Ovary (tissue), 7 donors: ENCODE measurements at regions not wholly inside any gene's neighbourhood (a gene's known extent, or its start where the extent isn't known, plus 50 kb on each side); places are given as distances from the start of the nearest gene placed in this dataset.

Experiments
- DNase-seq, 5 donors: peaks; one replicate each; pipeline ENCODE4 v3.0.0-alpha.2; 2019 to 2020
- H3K27ac ChIP-seq, 2 donors: fragments of 200-600 bp; one replicate each; pipeline versions ENCODE4 v1.5.1 to v1.8.0; 2019 to 2022
- H3K27me3 ChIP-seq: fragments of 200-600 bp; one replicate; pipeline ENCODE4 v1.8.0; 2022
- H3K36me3 ChIP-seq: fragments of 200-600 bp; sonication (generic); one replicate; pipeline ENCODE4 v1.5.1; 2019
- H3K4me1 ChIP-seq: one replicate; pipeline ENCODE4 v1.8.1; 2013; ENCODE audit warnings: mild to moderate bottlenecking, moderate library complexity; ENCODE audit not compliant: insufficient read depth
- H3K4me3 ChIP-seq: fragments of 200-600 bp; sonication (generic); one replicate; pipeline ENCODE4 v1.5.1; 2017
- H3K9me3 ChIP-seq, 2 donors: fragments of 200-600 bp in 1 of 2; sonication (generic) in 1 of 2; one replicate each; pipeline versions ENCODE4 v1.5.1 to v1.8.1; 2013 to 2019; ENCODE audit warnings: mild to moderate bottlenecking in 1 of 2, moderate library complexity in 1 of 2
- CTCF ChIP-seq, 3 donors: fragments of 450-650 bp in 2 of 3; fragments of 200-600 bp in 1 of 3; IDR thresholded peaks; one replicate each; pipeline versions ENCODE4 v1.5.1 to v1.8.0; 2016 to 2022; ENCODE audit warnings: antibody characterized with exemption in 3 of 3, mild to moderate bottlenecking in 1 of 3
- EP300 ChIP-seq: sonication (generic); formaldehyde crosslinking; IDR thresholded peaks from one replicate; pipeline ENCODE4 v1.6.1; 2017; ENCODE audit warnings: antibody characterized with exemption
- POLR2A ChIP-seq: fragments of 450-650 bp; IDR thresholded peaks from one replicate; pipeline ENCODE4 v1.6.1; 2017; ENCODE audit warnings: antibody characterized with exemption, mild to moderate bottlenecking, moderate library complexity
- WGBS, 3 donors: extraction: QIAGEN DNeasy Blood & Tissue Kit in 1 of 3; methylation state at CpG; one replicate each; pipeline versions ENCODE4 v1.1.5 to v1.1.7; 2013 to 2017; 5-methylcytosine and 5-hydroxymethylcytosine counted together
- intact Hi-C, 4 donors: fragments of 100-400 bp; cut with DNase I; formaldehyde crosslinking; loops; one replicate each; pipeline versions ENCODE4 v1.11.0 to v1.15.1; 2022 to 2023
- donor health status: DM: no; HTN: no; CAD: no; lungs with moderate emphysema.
- donor health status: DM: no; HTN: no; CAD: no.
- donor health status: Bipolar disorder and iron deficiency.
- donor health status: DM: no; HTN: no; CAD: no.
- donor health status: DM: yes; HTN: yes; CAD: no.

- Histone ChIP-seq H3K4me1 (peaks cover 19% of the 10 kb centered on the region), H3K36me3 (no peaks in the 10 kb centered on the region), H3K27ac (no peak overlapping the region), H3K9me3 (no peaks in the 10 kb centered on the region), H3K4me3 (no peak overlapping the region), H3K27me3 (no peaks in the 10 kb centered on the region)
- DNase-seq: no peak
- WGBS, 3 donors: 83 to 88% (median 86%) methylated on average over 12 of the region's 12 CpGs
- no peak for TF ChIP-seq CTCF (IDR thresholded peaks at IDR 0.05)
- TF ChIP-seq POLR2A: no peak
- TF ChIP-seq EP300: no peak
- intact Hi-C loops: no loop called here
These were observed 157.2 kb downstream of the DDX1 start for GRCh38 chr2:15748736-15749323.

GRCh38 chr2:15749460-15750432, 158.1 kb downstream of the DDX1 start:
- H3K36me3 ChIP-seq: no peaks in the 10 kb centered on the region
- H3K4me3 ChIP-seq: no peak overlapping the region
- no peak overlapping the region for H3K27ac ChIP-seq
- TF ChIP-seq POLR2A (no peak), CTCF (IDR thresholded peaks at IDR 0.05) (no peak), EP300 (no peak)
- H3K4me1 ChIP-seq: peaks cover 19% of the 10 kb centered on the region
- H3K9me3 ChIP-seq: no peaks in the 10 kb centered on the region
- intact Hi-C loops: no loop called here
- H3K27me3 ChIP-seq: no peaks in the 10 kb centered on the region
- WGBS, 3 donors: 33 to 45% (median 43%) methylated on average over 11 of the region's 11 CpGs
- DNase-seq: no peak

GRCh38 chr2:15750433-15750814, 158.8 kb downstream of the DDX1 start:
- Histone ChIP-seq H3K36me3 (no peaks in the 10 kb centered on the region), H3K4me1 (peaks cover 17% of the 10 kb centered on the region), H3K4me3 (no peak overlapping the region), H3K9me3 (no peaks in the 10 kb centered on the region), H3K27me3 (no peaks in the 10 kb centered on the region), H3K27ac (no peak overlapping the region)
- intact Hi-C loops: no loop called here
- WGBS, 3 donors: 52 to 76% (median 71%) methylated on average over 3 of the region's 3 CpGs
- no peak for DNase-seq
- TF ChIP-seq EP300 (no peak), CTCF (IDR thresholded peaks at IDR 0.05) (no peak), POLR2A (no peak)

- 93 to 97% (median 96%) methylated on average over 3 of the region's 3 CpGs for WGBS, 3 donors
- intact Hi-C loops: no loop called here
These were observed 159.2 kb downstream of the DDX1 start for GRCh38 chr2:15750822-15751329.

More at GRCh38 chr2:15750822-15751329, 159.2 kb downstream of the DDX1 start:
- no peaks in the 10 kb centered on the region for H3K9me3 ChIP-seq
- no peak overlapping the region for H3K27ac ChIP-seq
- no peak overlapping the region for H3K4me3 ChIP-seq
- no peaks in the 10 kb centered on the region for H3K27me3 ChIP-seq
- no peaks in the 10 kb centered on the region for H3K36me3 ChIP-seq
- no peak for DNase-seq
- peaks cover 14% of the 10 kb centered on the region for H3K4me1 ChIP-seq
- TF ChIP-seq POLR2A (no peak), CTCF (IDR thresholded peaks at IDR 0.05) (no peak), EP300 (no peak)
